ENCODE measurements at regions not wholly inside any gene's neighbourhood (a gene's known extent, or its start where the extent isn't known, plus 50 kb on each side); places are given as distances from the start of the nearest gene placed in this dataset.
"Not testable (repeated sequence)": the region's sequence is repeated elsewhere in the genome, so short reads cannot be mapped to it uniquely, and the experiment has no call there.

- not testable (repeated sequence) for TF ChIP-seq CTCF (IDR thresholded peaks at IDR 0.05); POLR2A (IDR thresholded peaks at IDR 0.05); POLR2AphosphoS5 (IDR thresholded peaks at IDR 0.05; ENCODE audit: insufficient read depth in 1 of 2, low read depth in 1 of 2)
Measured at GRCh38 chr6:74343321-74343720, 647.3 kb downstream of the CD109 start.

Measured in vagina (tissue), 2 donors.